ENCODE measurements at regions not wholly inside any gene's neighbourhood (a gene's known extent, or its start where the extent isn't known, plus 50 kb on each side); places are given as distances from the start of the nearest gene placed in this dataset.

- Histone ChIP-seq H3K4me1 (no peaks in the 10 kb centered on the region), H3K9me3 (no peaks in the 10 kb centered on the region), H3K36me3 (no peaks in the 10 kb centered on the region), H3K4me3 (no peak overlapping the region), H3K27me3 (no peaks in the 10 kb centered on the region), H3K27ac (no peak overlapping the region)
- intact Hi-C loops (cut with DNase I; ENCODE audit: low total_unique reads): loop anchor here (10.0 kb wide), 1 partner anchor 1527 kb away; no protein-coding TSS in a partner anchor
- peak in 1 of 2 donors; percentile 16 for DNase-seq
- 56 to 71% (median 63%) methylated on average over 5 of the region's 5 CpGs for WGBS, 5 donors
- TF ChIP-seq EP300 (IDR thresholded peaks at IDR 0.05): no peak
- peak in 1 of 7 experiments; percentile 13 for TF ChIP-seq CTCF (IDR thresholded peaks at IDR 0.05)
Observed at GRCh38 chr6:18527836-18528743, 140.9 kb downstream of the RNF144B start.

GRCh38 chr6:18530201-18530600 is 143.1 kb downstream of the RNF144B start:
- Histone ChIP-seq H3K4me1 (no peaks in the 10 kb centered on the region), H3K27ac (no peak overlapping the region), H3K27me3 (peaks cover 0 to 3% (median 0%) of the 10 kb centered on the region in 3 donors), H3K9me3 (no peaks in the 10 kb centered on the region), H3K4me3 (no peak overlapping the region), H3K36me3 (no peaks in the 10 kb centered on the region)
- DNase-seq: no peak
- intact Hi-C loops (cut with DNase I; ENCODE audit: low total_unique reads): no loop called here
- TF ChIP-seq EP300 (IDR thresholded peaks at IDR 0.05) (no peak), POLR2AphosphoS5 (IDR thresholded peaks at IDR 0.05) (no peak), POLR2A (IDR thresholded peaks at IDR 0.05) (no peak), CTCF (IDR thresholded peaks at IDR 0.05) (no peak)
- WGBS, 5 donors: 74 to 88% (median 76%) methylated on average over 1 of the region's 1 CpG

- Histone ChIP-seq H3K27ac (no peak overlapping the region), H3K4me1 (no peaks in the 10 kb centered on the region), H3K4me3 (no peak overlapping the region), H3K27me3 (peaks cover 0 to 3% (median 0%) of the 10 kb centered on the region in 3 donors), H3K36me3 (no peaks in the 10 kb centered on the region), H3K9me3 (no peaks in the 10 kb centered on the region)
- intact Hi-C loops (cut with DNase I; ENCODE audit: low total_unique reads): no loop called here
- WGBS, 5 donors: 88 to 95% (median 93%) methylated on average over 2 of the region's 2 CpGs
- no peak for TF ChIP-seq CTCF (IDR thresholded peaks at IDR 0.05)
- TF ChIP-seq POLR2AphosphoS5 (IDR thresholded peaks at IDR 0.05): no peak
- TF ChIP-seq EP300 (IDR thresholded peaks at IDR 0.05): no peak
- no peak for TF ChIP-seq POLR2A (IDR thresholded peaks at IDR 0.05)
- DNase-seq: no peak
Observed at GRCh38 chr6:18532139-18532538, 145.0 kb downstream of the RNF144B start.

- 35 to 49% (median 37%) methylated on average over 5 of the region's 5 CpGs for WGBS, 5 donors
- TF ChIP-seq EP300 (IDR thresholded peaks at IDR 0.05) (no peak), POLR2A (IDR thresholded peaks at IDR 0.05) (no peak), CTCF (IDR thresholded peaks at IDR 0.05) (no peak), POLR2AphosphoS5 (IDR thresholded peaks at IDR 0.05) (no peak)
- no peak overlapping the region for H3K4me3 ChIP-seq
- peak in 1 of 2 donors; percentile 9 for DNase-seq
- no peak overlapping the region for H3K27ac ChIP-seq
- no peaks in the 10 kb centered on the region for H3K4me1 ChIP-seq
- intact Hi-C loops (cut with DNase I; ENCODE audit: low total_unique reads): no loop called here
- H3K9me3 ChIP-seq: peaks cover 0 to 5% (median 1%) of the 10 kb centered on the region in 4 donors
- peaks cover 0 to 3% (median 0%) of the 10 kb centered on the region in 3 donors for H3K27me3 ChIP-seq
- no peaks in the 10 kb centered on the region for H3K36me3 ChIP-seq
Observed at GRCh38 chr6:18533793-18534192, 146.6 kb downstream of the RNF144B start.
